ENCODE measurements at regions not wholly inside any gene's neighbourhood (a gene's known extent, or its start where the extent isn't known, plus 50 kb on each side); places are given as distances from the start of the nearest gene placed in this dataset.

DNA sequence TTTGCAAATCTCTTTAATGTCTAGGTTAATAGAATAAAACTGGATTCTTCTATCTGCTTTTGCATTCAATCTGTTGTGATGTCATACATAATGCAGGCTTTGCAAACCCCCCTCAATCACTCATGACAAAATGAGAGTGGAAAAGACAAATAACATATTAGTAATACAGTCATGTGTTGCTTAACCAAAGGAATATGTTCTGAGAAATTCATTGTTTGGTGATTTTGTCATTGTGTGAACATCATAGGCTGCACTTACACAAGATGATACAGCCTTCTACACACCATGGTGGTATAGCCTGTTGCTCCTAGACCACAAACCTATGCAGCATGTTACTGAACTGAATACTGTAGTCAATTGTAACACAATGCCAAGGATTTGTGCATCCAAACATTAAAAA lies 87.3 kb upstream of the SEC61G start:
- TF ChIP-seq CTCF (IDR thresholded peaks at IDR 0.05; ENCODE audit: low read depth, low read length) (no peak), POLR2A (IDR thresholded peaks at IDR 0.05; ENCODE audit: extremely low read depth, insufficient read length) (no peak), MYC (IDR thresholded peaks at IDR 0.05; ENCODE audit: low read depth, low read length) (no peak)
- TF ChIP-seq, protein P1, sequence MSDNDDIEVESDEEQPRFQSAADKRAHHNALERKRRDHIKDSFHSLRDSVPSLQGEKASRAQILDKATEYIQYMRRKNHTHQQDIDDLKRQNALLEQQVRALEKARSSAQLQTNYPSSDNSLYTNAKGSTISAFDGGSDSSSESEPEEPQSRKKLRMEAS (IDR thresholded peaks at IDR 0.05; ENCODE audit: low read depth, low read length), result no peak
